GM12873 (cell line): ENCODE measurements at regions not wholly inside any gene's neighbourhood (a gene's known extent, or its start where the extent isn't known, plus 50 kb on each side); places are given as distances from the start of the nearest gene placed in this dataset.

Experiments
- TF ChIP-seq, protein P1 (sequence below): IDR thresholded peaks from 2 replicates; pipeline ENCODE4 v1.5.1; 2012; ENCODE audit warnings: low read depth, mild to moderate bottlenecking, moderate library complexity, low read length, control low read depth; ENCODE audit not compliant: insufficient read depth; ENCODE audit errors: missing control alignments

DNA sequence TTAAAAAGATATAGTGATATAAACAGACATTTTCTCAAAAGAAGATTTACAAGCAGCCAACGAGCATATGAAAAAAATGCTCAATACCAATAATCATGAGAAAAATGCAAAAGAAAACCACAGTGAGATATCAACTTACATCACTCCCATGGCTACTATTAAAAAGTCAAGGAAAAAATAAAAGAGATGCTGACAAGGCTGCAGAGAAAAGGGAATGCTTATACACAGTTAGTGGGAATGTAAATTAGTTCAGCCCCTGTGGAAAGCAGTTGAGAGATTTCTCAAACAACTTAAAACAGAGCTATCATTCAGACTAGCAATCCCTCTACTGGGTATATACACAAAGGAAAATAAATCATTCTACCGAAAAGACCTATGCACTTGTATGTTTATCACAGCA lies 97.1 kb upstream of the CARD18 start:
- TF ChIP-seq, protein P1, sequence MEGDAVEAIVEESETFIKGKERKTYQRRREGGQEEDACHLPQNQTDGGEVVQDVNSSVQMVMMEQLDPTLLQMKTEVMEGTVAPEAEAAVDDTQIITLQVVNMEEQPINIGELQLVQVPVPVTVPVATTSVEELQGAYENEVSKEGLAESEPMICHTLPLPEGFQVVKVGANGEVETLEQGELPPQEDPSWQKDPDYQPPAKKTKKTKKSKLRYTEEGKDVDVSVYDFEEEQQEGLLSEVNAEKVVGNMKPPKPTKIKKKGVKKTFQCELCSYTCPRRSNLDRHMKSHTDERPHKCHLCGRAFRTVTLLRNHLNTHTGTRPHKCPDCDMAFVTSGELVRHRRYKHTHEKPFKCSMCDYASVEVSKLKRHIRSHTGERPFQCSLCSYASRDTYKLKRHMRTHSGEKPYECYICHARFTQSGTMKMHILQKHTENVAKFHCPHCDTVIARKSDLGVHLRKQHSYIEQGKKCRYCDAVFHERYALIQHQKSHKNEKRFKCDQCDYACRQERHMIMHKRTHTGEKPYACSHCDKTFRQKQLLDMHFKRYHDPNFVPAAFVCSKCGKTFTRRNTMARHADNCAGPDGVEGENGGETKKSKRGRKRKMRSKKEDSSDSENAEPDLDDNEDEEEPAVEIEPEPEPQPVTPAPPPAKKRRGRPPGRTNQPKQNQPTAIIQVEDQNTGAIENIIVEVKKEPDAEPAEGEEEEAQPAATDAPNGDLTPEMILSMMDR = no peak

DNA sequence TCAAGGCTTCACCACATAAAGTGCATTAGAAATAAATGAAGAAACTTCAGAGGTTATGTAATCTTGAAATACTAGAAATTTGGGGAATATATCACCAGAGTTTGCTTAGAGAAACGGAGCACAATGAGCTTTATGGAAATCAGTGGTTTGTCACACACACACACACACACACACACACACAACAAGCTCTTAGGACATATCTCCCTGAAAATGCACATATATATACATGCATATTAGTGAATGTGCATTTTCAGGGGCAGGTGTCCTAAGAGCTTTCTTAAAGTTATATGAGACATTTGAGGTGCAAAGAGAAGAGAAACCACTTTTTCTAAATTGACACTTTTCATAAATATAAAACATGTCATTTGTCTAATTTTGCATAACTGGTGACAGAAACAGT lies 93.7 kb upstream of the CARD18 start:
- TF ChIP-seq, protein P1 = no peak

GRCh38 chr11:105232021-105232420 lies 92.5 kb upstream of the CARD18 start:
- TF ChIP-seq, protein P1 = no peak

GRCh38 chr11:105230586-105230985 lies 91.0 kb upstream of the CARD18 start:
- TF ChIP-seq, protein P1 = no peak

DNA sequence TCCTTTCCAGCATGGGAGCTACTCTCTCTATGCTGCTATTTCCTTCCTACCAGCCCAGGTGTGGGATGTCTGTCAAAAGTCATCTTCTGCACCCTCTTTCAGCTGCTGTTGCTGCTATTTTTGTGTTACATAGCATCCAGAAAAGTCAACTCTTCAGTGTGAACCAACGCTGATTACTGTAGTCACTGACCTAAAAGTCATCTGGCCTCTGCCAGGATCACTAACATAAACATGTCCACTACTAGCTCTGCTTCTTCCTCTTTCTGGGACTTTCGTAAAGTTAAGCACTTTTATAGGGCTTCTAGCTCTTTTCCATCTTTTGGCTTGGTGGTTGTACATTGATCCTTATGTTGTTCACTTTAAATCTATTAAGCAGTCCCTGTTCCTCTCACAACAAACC lies 90.2 kb upstream of the CARD18 start:
- TF ChIP-seq, protein P1 = no peak

- TF ChIP-seq, protein P1 = no peak
Observed at GRCh38 chr11:105229257-105229656, 89.7 kb upstream of the CARD18 start.

- TF ChIP-seq, protein P1 = no peak
Observed at GRCh38 chr11:105227363-105227762, 87.8 kb upstream of the CARD18 start.
